COR-L47 (cell line): ENCODE measurements at regions not wholly inside any gene's neighbourhood (a gene's known extent, or its start where the extent isn't known, plus 50 kb on each side); places are given as distances from the start of the nearest gene placed in this dataset.

Experiments used
- DNase-seq: peaks from one replicate; lab custom pipeline; 2025; lab: John Stamatoyannopoulos, UW

- no peak for DNase-seq
Measured at GRCh38 chr11:86726770-86727504, 54.5 kb upstream of the ME3 start.

DNA sequence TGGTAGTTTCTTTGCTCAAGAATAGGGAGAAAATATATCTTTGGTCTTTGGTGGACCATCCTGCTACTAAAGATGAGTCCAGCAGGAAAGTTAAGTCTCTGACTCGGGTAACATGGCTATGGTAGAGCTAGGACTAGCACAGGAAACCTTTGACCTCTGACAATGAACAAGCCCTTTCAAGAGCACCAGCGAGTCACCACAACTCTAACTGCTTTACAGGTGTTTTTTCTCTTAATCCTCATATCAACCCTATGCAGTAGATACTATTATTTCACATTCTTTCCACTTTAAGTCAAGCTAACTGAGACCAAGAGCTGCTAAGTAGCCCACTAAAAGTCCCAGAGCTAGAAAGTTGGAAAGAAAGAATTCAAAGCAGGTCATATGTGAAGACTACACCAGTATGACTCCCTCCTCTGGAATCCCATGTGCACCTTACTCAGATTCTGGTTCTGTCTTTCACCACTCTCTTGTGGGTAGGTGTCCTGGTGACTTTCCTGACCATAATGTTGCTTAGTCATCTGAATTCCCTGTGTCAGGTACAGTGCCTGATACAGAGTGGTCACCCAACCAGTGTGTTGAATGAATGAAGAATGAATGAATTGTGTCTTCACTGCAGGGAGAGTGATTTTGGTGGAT, 53.8 kb upstream of the ME3 start:
- no peak for DNase-seq

DNA sequence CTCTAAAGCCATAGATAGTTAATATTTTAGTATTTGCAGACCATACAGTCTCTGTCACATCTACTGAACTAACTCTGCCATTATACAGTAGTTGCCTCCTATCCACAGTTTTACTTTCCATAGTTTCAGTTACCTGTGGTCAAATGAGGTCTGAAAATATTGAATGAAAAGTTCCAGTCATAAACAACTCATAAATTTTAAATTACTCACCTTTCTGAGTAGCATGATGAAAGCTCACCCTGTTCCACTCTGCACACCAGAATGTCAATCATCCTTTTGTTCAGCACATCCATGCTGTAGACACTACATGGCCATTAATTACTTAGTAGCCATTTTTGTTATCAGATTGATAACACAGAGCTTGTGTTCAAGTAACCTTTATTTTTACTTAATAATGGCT, 51.7 kb upstream of the ME3 start:
- no peak for DNase-seq

DNA sequence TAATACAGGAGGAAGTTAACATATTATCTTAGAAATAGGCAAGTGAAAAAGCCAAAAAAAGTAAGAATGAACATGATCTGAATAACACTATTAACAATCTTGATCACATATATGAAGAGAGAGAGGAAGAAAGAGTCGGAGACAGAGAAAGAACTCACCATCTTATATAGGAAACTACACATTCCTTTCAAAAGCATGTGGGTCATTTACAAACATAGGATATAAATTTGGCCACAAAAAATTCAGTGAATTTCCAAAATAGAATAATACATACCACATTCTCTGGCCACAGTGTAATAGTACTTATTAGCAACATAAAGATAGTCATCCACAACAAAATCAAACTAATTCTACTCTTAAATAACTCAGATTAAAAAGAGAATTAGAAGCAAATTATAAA, 50.9 kb upstream of the ME3 start:
- DNase-seq, result no peak

DNA sequence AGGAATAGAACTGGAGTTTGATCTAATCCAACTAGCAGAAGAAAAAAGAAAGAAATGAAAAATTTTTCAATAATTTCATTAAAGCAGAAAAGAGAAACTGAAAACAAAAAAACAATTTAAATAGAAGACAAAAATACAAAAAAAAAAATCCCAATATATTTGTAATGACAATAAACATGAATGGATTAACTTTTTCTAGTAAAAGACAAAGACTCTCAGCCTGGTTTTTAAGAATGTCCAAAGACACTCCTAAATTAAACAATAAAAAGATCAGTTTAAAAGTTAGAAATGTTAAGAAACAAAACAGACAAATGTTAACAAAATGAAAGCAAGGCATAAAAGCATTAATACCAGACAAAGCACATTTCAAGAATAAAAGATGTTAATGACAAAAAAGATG, 50.3 kb upstream of the ME3 start:
- DNase-seq, result no peak
